Ecto neural progenitor cell (in vitro differentiated cells): ENCODE measurements at regions not wholly inside any gene's neighbourhood (a gene's known extent, or its start where the extent isn't known, plus 50 kb on each side); places are given as distances from the start of the nearest gene placed in this dataset.
A peak's percentile ranks its signal among the peaks of the same experiment; 100 is the strongest.

Experiments used
- DNase-seq: peaks from one replicate; pipeline ENCODE4 v3.0.0-alpha.2; 2018; ENCODE audit warnings: low spot score

- DNase-seq = no peak
These were observed 54.2 kb upstream of the MCTP2 start for GRCh38 chr15:94177112-94177511.

- DNase-seq = no peak
These were observed 55.9 kb upstream of the MCTP2 start for GRCh38 chr15:94175420-94175819.

GRCh38 chr15:94174399-94174802 lies 57.0 kb upstream of the MCTP2 start:
- no peak for DNase-seq

GRCh38 chr15:94168250-94168649 lies 63.1 kb upstream of the MCTP2 start:
- no peak for DNase-seq

- DNase-seq = no peak
These were observed 66.4 kb upstream of the MCTP2 start for GRCh38 chr15:94164971-94165370.

GRCh38 chr15:94164202-94164807 lies 67.1 kb upstream of the MCTP2 start:
- DNase-seq = peak; percentile 70

GRCh38 chr15:94162939-94163338 lies 68.4 kb upstream of the MCTP2 start:
- no peak for DNase-seq

- DNase-seq = no peak
These were observed 77.1 kb upstream of the MCTP2 start for GRCh38 chr15:94154255-94154654.

- no peak for DNase-seq
These were observed 86.3 kb upstream of the MCTP2 start for GRCh38 chr15:94145046-94145445.

- no peak for DNase-seq
These were observed 89.6 kb upstream of the MCTP2 start for GRCh38 chr15:94141802-94142201.

- no peak for DNase-seq
These were observed 95.7 kb upstream of the MCTP2 start for GRCh38 chr15:94135486-94136147.

GRCh38 chr15:94131875-94132274 lies 99.5 kb upstream of the MCTP2 start:
- no peak for DNase-seq

GRCh38 chr15:94130504-94130903 lies 100.9 kb upstream of the MCTP2 start:
- DNase-seq = no peak

GRCh38 chr15:94127006-94127405 lies 104.4 kb upstream of the MCTP2 start:
- no peak for DNase-seq

GRCh38 chr15:94125698-94126097 lies 105.7 kb upstream of the MCTP2 start:
- DNase-seq = no peak

GRCh38 chr15:94125156-94125555 lies 106.2 kb upstream of the MCTP2 start:
- DNase-seq = no peak

GRCh38 chr15:94122516-94122915 lies 108.8 kb upstream of the MCTP2 start:
- DNase-seq = no peak

GRCh38 chr15:94119923-94120775 lies 111.2 kb upstream of the MCTP2 start:
- peak; percentile 63 for DNase-seq

- peak; percentile 48 for DNase-seq
These were observed 112.0 kb upstream of the MCTP2 start for GRCh38 chr15:94119298-94119811.

GRCh38 chr15:94110476-94111130 lies 120.8 kb upstream of the MCTP2 start:
- DNase-seq = no peak

GRCh38 chr15:94107652-94108051 lies 123.7 kb upstream of the MCTP2 start:
- no peak for DNase-seq

GRCh38 chr15:94105760-94106159 lies 125.6 kb upstream of the MCTP2 start:
- DNase-seq = no peak
